HEK293T (cell line): ENCODE measurements at regions not wholly inside any gene's neighbourhood (a gene's known extent, or its start where the extent isn't known, plus 50 kb on each side); places are given as distances from the start of the nearest gene placed in this dataset.

Experiments
- ARNT ChIP-seq: fragments of 450-650 bp; IDR thresholded peaks from 2 replicates; pipeline ENCODE4 v1.6.1; 2017; ENCODE audit warnings: mild to moderate bottlenecking
- BHLHE40 ChIP-seq: fragments of 450-650 bp; IDR thresholded peaks from 2 replicates; pipeline ENCODE4 v1.6.1; 2016; ENCODE audit warnings: mild to moderate bottlenecking, moderate library complexity, borderline replicate concordance
- FOXM1 ChIP-seq: fragments of 450-650 bp; IDR thresholded peaks from 2 replicates; pipeline ENCODE4 v1.6.1; 2017; ENCODE audit warnings: mild to moderate bottlenecking, borderline replicate concordance
- NFRKB ChIP-seq: fragments of 450-650 bp; IDR thresholded peaks from 2 replicates; pipeline ENCODE4 v1.6.1; 2016; ENCODE audit warnings: mild to moderate bottlenecking, moderate library complexity
- SP1 ChIP-seq: fragments of 450-650 bp; IDR thresholded peaks from 2 replicates; pipeline ENCODE4 v1.6.1; 2017
- SUZ12 ChIP-seq: fragments of 450-650 bp; IDR thresholded peaks from 2 replicates; pipeline ENCODE4 v1.6.1; 2016; ENCODE audit warnings: mild to moderate bottlenecking

- TF ChIP-seq SUZ12, result no peak
- TF ChIP-seq NFRKB, result no peak
- TF ChIP-seq SP1, result no peak
- no peak for TF ChIP-seq ARNT
- no peak for TF ChIP-seq BHLHE40
- no peak for TF ChIP-seq FOXM1
Measured at GRCh38 chr6:21861942-21862341, 268.4 kb downstream of the SOX4 start.
